NCI-H526 (cell line): ENCODE measurements at regions not wholly inside any gene's neighbourhood (a gene's known extent, or its start where the extent isn't known, plus 50 kb on each side); places are given as distances from the start of the nearest gene placed in this dataset.

Experiments
- DNase-seq, 2 experiments: peaks; one replicate each; lab custom pipeline; 2025; lab: John Stamatoyannopoulos, UW

- no peak for DNase-seq
Measured at GRCh38 chr5:74094096-74094781, 468.2 kb downstream of the ARHGEF28 start.

- no peak for DNase-seq
Measured at GRCh38 chr5:74093561-74093960, 467.6 kb downstream of the ARHGEF28 start.

GRCh38 chr5:74092766-74093165 is 466.8 kb downstream of the ARHGEF28 start:
- no peak for DNase-seq

- DNase-seq = no peak
Measured at GRCh38 chr5:74085782-74086181, 459.8 kb downstream of the ARHGEF28 start.

GRCh38 chr5:74085186-74085585 is 459.2 kb downstream of the ARHGEF28 start:
- no peak for DNase-seq

- no peak for DNase-seq
Measured at GRCh38 chr5:74083096-74083791, 457.2 kb downstream of the ARHGEF28 start.

- DNase-seq = no peak
Measured at GRCh38 chr5:74082512-74083055, 456.6 kb downstream of the ARHGEF28 start.

- no peak for DNase-seq
Measured at GRCh38 chr5:74081126-74081525, 455.1 kb downstream of the ARHGEF28 start.

GRCh38 chr5:74079971-74080556 is 454.1 kb downstream of the ARHGEF28 start:
- no peak for DNase-seq

GRCh38 chr5:74075501-74076484 is 449.8 kb downstream of the ARHGEF28 start:
- no peak for DNase-seq

GRCh38 chr5:74074111-74074510 is 448.1 kb downstream of the ARHGEF28 start:
- no peak for DNase-seq

- DNase-seq = no peak
Measured at GRCh38 chr5:74073257-74073656, 447.3 kb downstream of the ARHGEF28 start.

- no peak for DNase-seq
Measured at GRCh38 chr5:74072646-74073045, 446.6 kb downstream of the ARHGEF28 start.

- no peak for DNase-seq
Measured at GRCh38 chr5:74070766-74071165, 444.8 kb downstream of the ARHGEF28 start.

- DNase-seq = no peak
Measured at GRCh38 chr5:74069741-74070140, 443.7 kb downstream of the ARHGEF28 start.

GRCh38 chr5:74067748-74068541 is 441.9 kb downstream of the ARHGEF28 start:
- DNase-seq = no peak

- no peak for DNase-seq
Measured at GRCh38 chr5:74064911-74065310, 438.9 kb downstream of the ARHGEF28 start.

- DNase-seq = no peak
Measured at GRCh38 chr5:74064225-74064624, 438.2 kb downstream of the ARHGEF28 start.

- DNase-seq = no peak
Measured at GRCh38 chr5:74063821-74064220, 437.8 kb downstream of the ARHGEF28 start.

GRCh38 chr5:74063346-74063745 is 437.4 kb downstream of the ARHGEF28 start:
- no peak for DNase-seq

- DNase-seq = no peak
Measured at GRCh38 chr5:74061292-74061691, 435.3 kb downstream of the ARHGEF28 start.
